Muscle of leg (tissue), 3 donors: ENCODE measurements at regions not wholly inside any gene's neighbourhood (a gene's known extent, or its start where the extent isn't known, plus 50 kb on each side); places are given as distances from the start of the nearest gene placed in this dataset.

ENCODE experiments used
- DNase-seq: peaks from one replicate; pipeline ENCODE4 v3.0.0; 2013
- H3K27ac ChIP-seq: one replicate; pipeline ENCODE4 v1.5.1; 2013; ENCODE audit warnings: mild to moderate bottlenecking, low read length, control low read depth
- H3K27me3 ChIP-seq: one replicate; pipeline ENCODE4 v1.6.1; 2013; ENCODE audit warnings: low read length; ENCODE audit not compliant: control insufficient read depth, insufficient read depth
- H3K36me3 ChIP-seq: one replicate; pipeline ENCODE4 v1.6.1; 2013; ENCODE audit warnings: low read length; ENCODE audit not compliant: control insufficient read depth, insufficient read depth
- H3K4me1 ChIP-seq: one replicate; pipeline ENCODE4 v1.6.1; 2013; ENCODE audit warnings: low read length; ENCODE audit not compliant: control insufficient read depth, insufficient read depth
- H3K4me3 ChIP-seq: one replicate; pipeline ENCODE4 v1.5.1; 2013; ENCODE audit warnings: low read length, control low read depth
- H3K9me3 ChIP-seq: replicated peaks from 2 replicates; pipeline ENCODE4 v1.6.1; 2013; ENCODE audit warnings: low read depth, low read length; ENCODE audit not compliant: control insufficient read depth
- WGBS: methylation state at CpG from one replicate; pipeline ENCODE4 v1.1.5; 2013; ENCODE audit warnings: missing lambda C conversion rate; ENCODE audit not compliant: insufficient coverage; 5-methylcytosine and 5-hydroxymethylcytosine counted together

DNA sequence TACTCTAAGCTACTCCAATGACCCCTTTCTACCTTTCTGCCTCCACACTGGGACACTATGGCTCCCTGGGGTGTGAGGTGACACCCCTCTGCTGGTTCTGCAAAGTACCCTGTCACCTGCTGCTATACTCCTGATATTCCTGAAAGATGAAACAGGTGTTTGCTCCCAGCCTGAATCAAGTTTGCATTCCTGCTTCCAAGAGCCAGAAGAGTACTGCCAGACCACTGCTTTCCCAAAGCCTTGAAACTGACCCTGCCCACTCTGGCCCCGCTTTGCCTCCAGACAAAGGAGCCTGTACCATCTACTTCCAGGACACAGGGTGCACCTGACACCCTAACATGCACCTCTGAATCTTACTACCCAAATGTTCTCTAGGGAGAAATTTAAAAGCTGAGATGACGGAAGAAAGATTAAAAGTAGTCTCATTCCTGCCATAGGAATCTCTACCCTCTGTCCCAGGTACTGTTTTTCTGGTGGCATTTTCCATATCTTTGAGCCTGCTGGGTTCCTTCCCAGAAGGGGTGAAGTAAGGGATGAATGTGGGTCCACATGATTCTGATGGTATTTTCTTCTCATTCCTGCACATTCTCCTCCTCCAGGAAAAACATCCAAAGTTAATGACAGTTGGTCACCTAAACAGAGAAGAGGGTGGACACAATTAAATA lies 70.3 kb upstream of the DUSP10 start:
- no peak for DNase-seq
- Histone ChIP-seq H3K9me3 (no peaks in the 10 kb centered on the region), H3K4me1 (no peaks in the 10 kb centered on the region), H3K4me3 (no peak overlapping the region), H3K27ac (no peak overlapping the region), H3K27me3 (no peaks in the 10 kb centered on the region), H3K36me3 (no peaks in the 10 kb centered on the region)
- 88% methylated on average over 1 of the region's 2 CpGs for WGBS

DNA sequence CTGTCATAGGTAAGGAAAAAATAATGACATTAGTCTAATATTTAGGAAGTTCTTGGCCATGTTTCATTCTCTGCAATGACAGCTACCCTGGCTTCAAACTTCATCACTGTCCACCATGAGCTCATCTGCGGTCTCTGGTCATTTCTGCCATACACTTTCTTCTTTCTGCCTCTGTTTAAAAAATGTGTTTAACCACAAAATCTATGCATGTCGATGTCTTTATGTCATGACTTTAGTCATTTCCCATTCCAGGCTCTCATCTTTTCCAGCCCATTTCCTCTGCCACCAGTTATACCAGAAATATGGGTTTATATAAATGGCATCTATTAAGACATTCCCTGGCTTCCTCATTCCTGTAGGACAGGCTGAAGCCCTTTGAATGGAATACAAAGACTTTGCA lies 68.5 kb upstream of the DUSP10 start:
- no peak overlapping the region for H3K4me3 ChIP-seq
- 90% methylated on average over 2 of the region's 2 CpGs for WGBS
- DNase-seq: no peak

DNA sequence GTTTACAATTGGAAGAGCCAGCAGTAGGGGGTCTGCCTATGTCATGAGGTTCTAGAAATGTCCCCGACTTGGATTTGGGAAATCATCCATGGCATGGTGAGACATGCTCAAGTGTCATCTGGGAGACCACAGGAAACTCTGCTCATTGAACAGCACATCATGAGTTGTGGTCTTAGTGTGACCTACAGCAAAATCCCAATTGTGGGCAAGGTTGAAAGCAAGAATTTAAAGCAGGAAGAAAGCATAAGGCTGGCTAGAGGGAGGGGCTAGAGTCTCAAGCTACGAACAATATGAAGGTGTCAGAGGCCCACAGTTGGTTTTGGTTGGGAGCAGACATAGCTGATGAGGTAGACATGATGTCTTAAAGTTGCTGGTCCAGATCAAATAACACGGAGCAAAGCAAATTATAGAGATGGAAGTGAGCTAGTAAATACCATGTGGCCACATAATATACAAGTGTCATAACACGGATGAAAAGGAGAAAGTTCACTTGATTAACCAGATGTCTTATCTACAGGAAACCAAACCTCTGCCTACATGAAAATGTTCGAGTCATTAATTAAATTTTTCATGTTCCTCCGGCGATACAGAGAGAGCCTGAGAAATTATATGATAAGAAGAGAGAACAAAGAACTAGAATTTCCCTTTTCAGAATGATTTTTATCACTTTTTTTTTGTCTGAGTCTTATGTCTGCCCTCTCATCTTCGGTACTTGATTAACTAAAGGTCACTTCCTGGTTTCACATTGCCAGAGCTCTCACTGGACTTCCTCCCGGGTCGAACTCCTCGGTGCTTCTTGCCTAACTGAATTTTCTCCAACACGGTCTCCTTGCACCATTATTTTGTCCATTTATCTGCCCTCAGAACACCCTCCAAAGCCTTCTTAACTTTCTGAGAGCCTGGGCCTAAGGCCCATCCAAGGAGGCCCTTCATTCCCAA lies 67.5 kb upstream of the DUSP10 start:
- Histone ChIP-seq H3K4me1 (no peaks in the 10 kb centered on the region), H3K27ac (no peak overlapping the region), H3K27me3 (no peaks in the 10 kb centered on the region), H3K4me3 (no peak overlapping the region), H3K36me3 (no peaks in the 10 kb centered on the region), H3K9me3 (no peaks in the 10 kb centered on the region)
- no peak for DNase-seq
- WGBS: 65% methylated on average over 3 of the region's 12 CpGs

More for the DNA sequence above, 68.5 kb upstream of the DUSP10 start:
- no peak overlapping the region for H3K27ac ChIP-seq
- H3K4me1 ChIP-seq: no peaks in the 10 kb centered on the region
- H3K9me3 ChIP-seq: no peaks in the 10 kb centered on the region
- H3K27me3 ChIP-seq: no peaks in the 10 kb centered on the region
- H3K36me3 ChIP-seq: no peaks in the 10 kb centered on the region

DNA sequence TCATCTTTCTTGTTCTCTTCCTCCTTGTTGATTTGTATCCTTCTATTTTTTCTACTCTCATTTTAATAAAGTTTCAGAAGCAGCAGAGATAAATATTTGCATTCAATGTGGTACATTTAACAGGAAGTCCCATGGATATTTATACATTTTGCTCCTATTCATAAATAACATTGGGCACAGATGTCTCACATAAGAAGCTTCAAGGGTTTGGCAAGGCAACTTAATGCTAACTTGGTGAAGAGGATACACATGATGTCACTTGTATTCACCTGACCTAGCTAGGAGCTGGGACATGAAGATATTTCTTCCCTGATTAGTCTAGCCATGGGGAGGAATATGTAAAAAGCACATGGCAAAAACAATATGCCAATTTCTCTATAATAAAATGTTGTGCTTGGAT lies 65.1 kb upstream of the DUSP10 start:
- no peak overlapping the region for H3K4me3 ChIP-seq
- no peaks in the 10 kb centered on the region for H3K36me3 ChIP-seq
- no peaks in the 10 kb centered on the region for H3K4me1 ChIP-seq
- no peak overlapping the region for H3K27ac ChIP-seq
- no peaks in the 10 kb centered on the region for H3K27me3 ChIP-seq
- no peaks in the 10 kb centered on the region for H3K9me3 ChIP-seq
- DNase-seq: no peak

DNA sequence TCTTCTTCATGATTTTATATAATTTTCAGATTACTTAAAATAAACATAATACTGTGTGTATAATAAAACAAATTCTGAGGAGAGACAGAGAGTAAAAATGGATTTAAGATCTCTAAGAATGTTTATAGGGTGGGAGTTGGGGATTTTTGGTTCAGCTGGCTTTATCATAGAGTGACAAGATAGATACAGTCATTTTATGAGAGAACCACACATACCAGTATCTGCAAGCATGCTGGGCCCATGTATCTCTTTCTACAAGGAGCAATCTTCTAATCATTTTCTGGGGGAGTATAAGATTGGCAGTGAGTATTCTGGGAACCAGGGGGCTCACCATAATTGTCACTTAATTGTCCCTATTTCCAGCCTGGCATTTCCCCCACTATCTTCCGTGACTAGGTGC lies 64.3 kb upstream of the DUSP10 start:
- no peak overlapping the region for H3K4me3 ChIP-seq
- H3K9me3 ChIP-seq: no peaks in the 10 kb centered on the region
- WGBS: no CpG with 5 or more reads among the region's 1 CpG
- H3K27me3 ChIP-seq: no peaks in the 10 kb centered on the region
- H3K27ac ChIP-seq: no peak overlapping the region
- H3K36me3 ChIP-seq: no peaks in the 10 kb centered on the region
- no peaks in the 10 kb centered on the region for H3K4me1 ChIP-seq
- no peak for DNase-seq

DNA sequence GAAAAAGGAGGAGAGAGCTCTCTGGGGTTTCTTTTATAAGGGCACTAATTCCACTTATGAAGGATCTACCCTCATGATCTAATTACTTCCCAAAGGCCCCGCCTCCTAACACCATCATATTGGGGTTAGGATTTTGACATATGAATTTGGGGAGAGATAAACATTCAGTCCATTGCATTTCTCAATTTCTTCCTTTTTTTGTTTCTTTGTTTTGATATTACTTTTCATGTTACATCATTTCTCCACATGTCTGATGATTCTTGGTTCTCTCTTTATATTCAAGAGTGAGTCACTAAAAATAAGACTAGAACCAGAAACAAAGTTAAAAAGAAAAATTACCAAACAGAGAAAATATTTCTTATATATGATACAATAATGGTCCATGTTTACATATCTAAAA lies 63.2 kb upstream of the DUSP10 start:
- no peaks in the 10 kb centered on the region for H3K9me3 ChIP-seq
- WGBS: no CpG with 5 or more reads among the region's 1 CpG
- H3K4me1 ChIP-seq: no peaks in the 10 kb centered on the region
- no peak overlapping the region for H3K4me3 ChIP-seq
- no peak overlapping the region for H3K27ac ChIP-seq
- H3K27me3 ChIP-seq: no peaks in the 10 kb centered on the region
- no peaks in the 10 kb centered on the region for H3K36me3 ChIP-seq
- no peak for DNase-seq

DNA sequence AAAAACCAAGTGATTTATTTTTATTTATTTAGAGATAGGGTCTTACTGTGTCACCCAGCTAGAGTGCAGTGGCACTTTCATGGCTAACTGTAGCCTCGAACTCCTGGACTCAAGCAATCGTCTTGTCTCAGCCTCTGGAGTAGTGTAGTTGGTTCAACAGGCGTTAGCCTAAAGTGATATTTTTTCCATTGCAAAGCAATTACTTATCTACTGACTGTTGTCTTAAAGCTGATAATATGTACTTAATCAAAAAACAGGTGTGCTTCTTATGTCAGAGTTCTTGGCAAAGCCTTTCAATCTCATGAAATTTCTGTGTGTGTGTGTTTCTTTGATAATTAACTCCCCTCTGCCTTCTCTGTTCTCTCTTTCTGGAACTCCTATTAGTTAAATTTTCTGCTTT lies 62.4 kb upstream of the DUSP10 start:
- Histone ChIP-seq H3K4me1 (no peaks in the 10 kb centered on the region), H3K36me3 (no peaks in the 10 kb centered on the region), H3K27me3 (no peaks in the 10 kb centered on the region), H3K27ac (no peak overlapping the region), H3K9me3 (no peaks in the 10 kb centered on the region), H3K4me3 (no peak overlapping the region)
- no peak for DNase-seq
- no CpG with 5 or more reads among the region's 3 CpGs for WGBS

DNA sequence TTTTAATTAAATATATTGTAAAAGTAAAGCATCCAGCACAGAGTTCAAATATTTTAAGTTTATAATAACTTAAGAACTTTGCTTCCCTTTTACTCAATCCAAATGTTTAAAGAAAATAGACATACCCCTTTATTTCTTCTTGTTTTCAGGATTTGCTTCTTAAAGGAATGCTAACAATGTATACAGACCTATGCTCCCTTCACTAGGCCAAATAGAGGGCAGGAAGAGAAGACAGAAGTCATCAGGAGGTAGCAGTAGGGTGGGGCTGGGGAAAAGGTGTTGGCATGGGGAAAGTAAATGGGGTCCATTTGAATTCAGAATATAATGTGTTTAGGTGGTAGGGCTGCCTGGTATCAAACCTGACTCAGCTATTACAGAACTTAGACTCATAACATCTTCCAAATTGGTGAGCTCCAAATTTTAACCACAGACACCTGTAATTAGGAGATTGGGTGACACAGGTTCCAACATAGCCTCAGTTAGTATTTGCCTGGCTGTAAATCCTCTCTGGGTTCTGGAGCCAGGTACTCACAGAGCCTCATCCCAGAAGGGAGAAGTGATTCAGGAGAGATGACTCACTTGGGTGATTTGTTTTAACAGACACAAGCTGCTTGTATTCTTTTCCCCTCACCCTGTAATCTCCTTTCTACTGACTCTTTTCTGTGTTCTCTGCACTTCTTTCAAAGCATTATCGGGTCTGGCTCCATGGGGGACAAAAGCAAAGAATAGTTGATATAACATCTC lies 60.1 kb upstream of the DUSP10 start:
- Histone ChIP-seq H3K4me1 (no peaks in the 10 kb centered on the region), H3K9me3 (no peaks in the 10 kb centered on the region), H3K36me3 (no peaks in the 10 kb centered on the region), H3K27ac (no peak overlapping the region), H3K27me3 (no peaks in the 10 kb centered on the region), H3K4me3 (no peak overlapping the region)
- no CpG with 5 or more reads among the region's 1 CpG for WGBS
- no peak for DNase-seq

DNA sequence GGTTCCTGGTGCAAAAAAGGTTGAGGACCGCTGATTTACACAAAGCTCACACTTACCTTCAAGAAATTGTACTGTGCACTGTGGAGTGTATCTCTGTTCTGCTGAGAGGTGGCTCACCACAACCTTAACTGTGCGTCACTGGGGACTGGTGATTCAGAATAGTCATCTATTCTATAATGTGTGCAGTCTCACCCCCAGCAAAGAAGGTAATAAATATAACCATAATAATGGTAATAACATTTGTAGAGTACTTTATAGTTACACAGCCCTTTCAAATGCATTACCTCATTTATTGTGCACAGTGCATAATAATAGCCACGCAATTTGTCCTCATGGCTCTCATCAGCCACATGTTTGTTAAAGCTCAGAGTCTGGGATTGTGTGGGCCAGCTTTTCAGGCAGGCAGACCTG lies 59.4 kb upstream of the DUSP10 start:
- no peaks in the 10 kb centered on the region for H3K36me3 ChIP-seq
- DNase-seq: no peak
- H3K4me3 ChIP-seq: no peak overlapping the region
- H3K27me3 ChIP-seq: no peaks in the 10 kb centered on the region
- H3K9me3 ChIP-seq: no peaks in the 10 kb centered on the region
- H3K27ac ChIP-seq: no peak overlapping the region
- H3K4me1 ChIP-seq: no peaks in the 10 kb centered on the region
- WGBS: no CpG with 5 or more reads among the region's 3 CpGs

DNA sequence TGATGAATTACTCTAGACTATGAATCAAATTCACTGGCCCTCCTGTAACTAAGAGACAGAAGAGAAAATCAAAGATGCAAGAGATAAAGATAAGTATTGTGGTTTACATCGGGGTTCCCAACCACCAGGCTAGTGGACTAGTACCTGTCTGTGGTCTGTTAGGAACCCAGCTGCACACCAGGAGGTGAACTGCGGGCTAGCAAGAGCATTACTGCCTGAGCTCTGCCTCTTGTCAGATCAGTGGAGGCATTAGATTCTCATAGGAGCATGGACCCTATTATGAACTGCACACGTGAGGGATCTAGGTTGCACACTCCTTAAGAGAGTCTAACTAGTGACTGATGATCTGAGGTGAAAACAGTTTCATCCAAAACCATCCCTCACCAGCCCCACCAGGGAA lies 58.9 kb upstream of the DUSP10 start:
- H3K4me1 ChIP-seq: no peaks in the 10 kb centered on the region
- 80% methylated on average over 1 of the region's 3 CpGs for WGBS
- no peaks in the 10 kb centered on the region for H3K9me3 ChIP-seq
- H3K27ac ChIP-seq: no peak overlapping the region
- H3K27me3 ChIP-seq: no peaks in the 10 kb centered on the region
- no peak for DNase-seq
- H3K36me3 ChIP-seq: no peaks in the 10 kb centered on the region
- no peak overlapping the region for H3K4me3 ChIP-seq
